ENCODE measurements at regions not wholly inside any gene's neighbourhood (a gene's known extent, or its start where the extent isn't known, plus 50 kb on each side); places are given as distances from the start of the nearest gene placed in this dataset.

DNA sequence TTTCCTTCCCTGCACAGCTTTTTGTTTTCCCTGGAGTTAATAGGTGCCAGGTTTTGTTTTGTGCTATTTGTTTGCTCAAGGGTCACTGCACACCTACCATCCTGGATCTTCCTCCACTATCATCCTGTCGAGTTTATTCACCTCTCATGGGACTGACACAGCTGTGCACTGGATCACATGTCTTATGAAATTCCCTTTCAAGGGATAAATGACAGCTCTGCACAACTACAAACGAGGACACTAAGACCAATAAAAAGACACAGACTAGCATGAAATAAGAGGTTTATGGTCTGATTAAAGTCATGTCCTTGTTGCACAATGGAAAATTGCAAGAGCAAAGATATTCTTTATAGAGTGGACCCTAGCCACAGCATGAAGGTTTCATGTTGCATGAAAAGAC lies 76.7 kb upstream of the SFMBT2 start:
- no peaks in the 10 kb centered on the region for H3K9me3 ChIP-seq
- TF ChIP-seq, protein P1, sequence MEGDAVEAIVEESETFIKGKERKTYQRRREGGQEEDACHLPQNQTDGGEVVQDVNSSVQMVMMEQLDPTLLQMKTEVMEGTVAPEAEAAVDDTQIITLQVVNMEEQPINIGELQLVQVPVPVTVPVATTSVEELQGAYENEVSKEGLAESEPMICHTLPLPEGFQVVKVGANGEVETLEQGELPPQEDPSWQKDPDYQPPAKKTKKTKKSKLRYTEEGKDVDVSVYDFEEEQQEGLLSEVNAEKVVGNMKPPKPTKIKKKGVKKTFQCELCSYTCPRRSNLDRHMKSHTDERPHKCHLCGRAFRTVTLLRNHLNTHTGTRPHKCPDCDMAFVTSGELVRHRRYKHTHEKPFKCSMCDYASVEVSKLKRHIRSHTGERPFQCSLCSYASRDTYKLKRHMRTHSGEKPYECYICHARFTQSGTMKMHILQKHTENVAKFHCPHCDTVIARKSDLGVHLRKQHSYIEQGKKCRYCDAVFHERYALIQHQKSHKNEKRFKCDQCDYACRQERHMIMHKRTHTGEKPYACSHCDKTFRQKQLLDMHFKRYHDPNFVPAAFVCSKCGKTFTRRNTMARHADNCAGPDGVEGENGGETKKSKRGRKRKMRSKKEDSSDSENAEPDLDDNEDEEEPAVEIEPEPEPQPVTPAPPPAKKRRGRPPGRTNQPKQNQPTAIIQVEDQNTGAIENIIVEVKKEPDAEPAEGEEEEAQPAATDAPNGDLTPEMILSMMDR (IDR thresholded peaks at IDR 0.05), result no peak
- TF ChIP-seq POLR2A (IDR thresholded peaks at IDR 0.05), result no peak
- H3K4me3 ChIP-seq, result no peak overlapping the region
- H3K27me3 ChIP-seq, result no peaks in the 10 kb centered on the region
- DNase-seq, result no peak
- H3K27ac ChIP-seq, result no peak overlapping the region
- intact Hi-C loops (cut with DNase I; ENCODE audit: low total_unique reads), result no loop called here
- 53 to 56% methylated on average over 2 of the region's 2 CpGs for WGBS, 2 donors
- peaks cover 4% of the 10 kb centered on the region for H3K4me1 ChIP-seq
- no peaks in the 10 kb centered on the region for H3K36me3 ChIP-seq (ENCODE audit: low read depth, missing control alignments)

DNA sequence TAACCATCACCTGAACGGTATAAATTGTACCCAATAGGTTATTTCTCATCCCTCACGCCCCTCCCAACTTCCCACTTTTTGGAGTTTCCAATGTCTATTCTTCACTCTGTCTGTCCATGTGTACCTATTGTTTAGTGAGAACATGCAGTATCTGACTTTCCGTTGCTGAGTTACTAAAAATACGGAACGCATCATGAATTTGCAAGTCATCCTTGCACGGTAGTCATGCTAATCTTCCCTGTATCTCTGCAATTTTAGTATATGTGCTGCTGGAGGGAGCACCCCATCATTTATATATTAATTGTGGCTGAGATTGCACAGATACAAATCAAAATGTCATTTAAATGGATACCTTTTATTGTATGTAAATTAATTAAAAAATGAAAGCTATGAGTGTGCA lies 75.7 kb upstream of the SFMBT2 start:
- TF ChIP-seq POLR2A (IDR thresholded peaks at IDR 0.05), result no peak
- TF ChIP-seq, protein P1 (IDR thresholded peaks at IDR 0.05), result no peak
- no peak overlapping the region for H3K27ac ChIP-seq
- no peaks in the 10 kb centered on the region for H3K36me3 ChIP-seq (ENCODE audit: low read depth, missing control alignments)
- no peak for DNase-seq
- no peaks in the 10 kb centered on the region for H3K9me3 ChIP-seq
- no peaks in the 10 kb centered on the region for H3K27me3 ChIP-seq
- H3K4me1 ChIP-seq, result peaks cover 4% of the 10 kb centered on the region
- no peak overlapping the region for H3K4me3 ChIP-seq
- intact Hi-C loops (cut with DNase I; ENCODE audit: low total_unique reads), result no loop called here
- WGBS, 2 donors, result 65 to 70% methylated on average over 6 of the region's 6 CpGs

DNA sequence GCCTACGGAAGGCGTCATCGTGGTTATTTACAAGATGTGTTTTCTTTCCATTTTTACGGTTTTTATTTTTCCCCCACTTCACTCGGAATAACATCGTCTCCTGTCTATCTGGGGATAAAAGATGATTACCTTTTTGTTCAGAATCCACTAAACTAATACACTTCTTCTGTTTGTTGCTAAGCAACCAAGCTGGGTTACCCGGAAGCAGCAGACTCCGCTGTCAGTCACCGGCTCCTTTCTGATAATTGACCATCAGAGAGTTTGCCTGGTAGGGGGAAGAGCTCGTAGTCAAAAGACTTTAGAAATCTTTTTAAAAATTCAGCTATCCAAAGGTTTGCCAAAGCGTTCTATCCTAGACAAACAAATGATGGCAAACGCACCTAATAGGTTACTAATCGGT lies 75.0 kb upstream of the SFMBT2 start:
- Histone ChIP-seq H3K9me3 (no peaks in the 10 kb centered on the region), H3K36me3 (ENCODE audit: low read depth, missing control alignments) (no peaks in the 10 kb centered on the region), H3K4me3 (peak overlapping the region in 1 of 2 donors; percentile 12), H3K27ac (no peak overlapping the region), H3K27me3 (no peaks in the 10 kb centered on the region), H3K4me1 (peaks cover 4% of the 10 kb centered on the region)
- TF ChIP-seq POLR2A (IDR thresholded peaks at IDR 0.05), result no peak
- TF ChIP-seq, protein P1 (IDR thresholded peaks at IDR 0.05), result no peak
- 66% methylated on average over 13 of the region's 13 CpGs for WGBS, 2 donors
- intact Hi-C loops (cut with DNase I; ENCODE audit: low total_unique reads), result no loop called here
- no peak for DNase-seq

DNA sequence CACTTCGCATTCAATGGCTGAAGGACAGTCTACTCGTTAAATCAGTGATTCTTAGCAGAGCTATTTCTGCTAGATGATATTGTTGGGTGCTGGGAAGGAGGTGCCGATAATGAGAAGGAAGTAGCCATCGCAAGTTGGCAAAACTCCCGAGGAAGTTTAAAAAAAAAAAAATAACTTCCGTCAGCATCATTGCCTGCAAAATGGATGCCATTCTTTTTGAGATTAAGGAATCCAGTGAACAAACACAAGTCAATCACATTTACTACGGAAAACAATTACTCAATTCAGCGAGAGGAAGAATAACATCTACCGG lies 74.4 kb upstream of the SFMBT2 start:
- TF ChIP-seq, protein P1 (IDR thresholded peaks at IDR 0.05), result no peak
- TF ChIP-seq POLR2A (IDR thresholded peaks at IDR 0.05), result no peak

DNA sequence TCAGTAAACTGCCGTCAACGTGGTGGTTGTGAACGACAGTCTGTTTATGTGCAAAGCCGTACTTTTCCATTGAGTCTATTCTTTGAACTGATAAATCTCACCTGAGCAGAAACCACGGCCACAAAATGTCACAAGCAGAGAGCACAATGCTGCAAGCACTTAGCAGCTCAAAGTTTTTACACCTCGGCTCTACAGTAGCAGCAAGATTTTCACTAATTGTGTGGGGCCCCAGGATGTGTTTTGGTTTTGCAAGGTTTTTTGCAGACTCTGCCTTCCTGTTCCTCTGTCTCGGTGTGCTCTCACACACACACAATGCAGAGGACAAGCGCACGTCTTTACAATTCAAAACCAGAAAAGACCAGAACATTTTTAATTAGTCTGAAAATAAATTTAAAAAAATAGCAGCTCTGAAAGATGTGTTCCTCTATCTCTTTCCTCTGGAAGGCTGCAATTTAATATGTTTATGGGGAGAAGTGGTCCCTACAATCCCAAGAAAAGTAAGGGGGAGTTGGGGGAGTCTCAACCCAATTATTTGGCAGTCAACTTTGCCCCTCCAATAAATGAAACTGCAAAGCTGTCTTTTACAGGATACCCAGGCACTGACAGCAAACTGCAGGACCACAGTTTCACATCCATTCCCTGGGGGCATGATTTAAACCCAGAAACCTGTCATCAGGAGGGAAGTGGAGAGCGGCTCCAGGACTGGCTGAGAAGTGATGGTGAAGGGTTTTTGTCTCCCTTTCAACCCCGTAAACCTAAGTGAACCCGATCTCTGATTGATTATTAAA lies 73.8 kb upstream of the SFMBT2 start:
- DNase-seq, result no peak
- Histone ChIP-seq H3K36me3 (ENCODE audit: low read depth, missing control alignments) (no peaks in the 10 kb centered on the region), H3K27me3 (no peaks in the 10 kb centered on the region), H3K4me1 (peaks cover 4% of the 10 kb centered on the region), H3K9me3 (no peaks in the 10 kb centered on the region), H3K4me3 (no peak overlapping the region), H3K27ac (no peak overlapping the region)
- intact Hi-C loops (cut with DNase I; ENCODE audit: low total_unique reads), result no loop called here
- no peak for TF ChIP-seq POLR2A (IDR thresholded peaks at IDR 0.05)
- TF ChIP-seq, protein P1 (IDR thresholded peaks at IDR 0.05), result no peak
- 57 to 62% methylated on average over 12 of the region's 12 CpGs for WGBS, 2 donors

More for the DNA sequence above, 74.4 kb upstream of the SFMBT2 start:
- Histone ChIP-seq H3K27ac (no peak overlapping the region), H3K27me3 (no peaks in the 10 kb centered on the region), H3K36me3 (ENCODE audit: low read depth, missing control alignments) (no peaks in the 10 kb centered on the region), H3K4me1 (peaks cover 4% of the 10 kb centered on the region), H3K4me3 (no peak overlapping the region), H3K9me3 (no peaks in the 10 kb centered on the region)
- intact Hi-C loops (cut with DNase I; ENCODE audit: low total_unique reads), result no loop called here
- 31 to 41% methylated on average over 9 of the region's 9 CpGs for WGBS, 2 donors
- no peak for DNase-seq
